ENCODE measurements at regions not wholly inside any gene's neighbourhood (a gene's known extent, or its start where the extent isn't known, plus 50 kb on each side); places are given as distances from the start of the nearest gene placed in this dataset.
A peak's percentile ranks its signal among the peaks of the same experiment; 100 is the strongest.

GRCh38 chr9:107213561-107214028 lies 69.5 kb upstream of the RAD23B start:
- peak; percentile 7 for DNase-seq

DNA sequence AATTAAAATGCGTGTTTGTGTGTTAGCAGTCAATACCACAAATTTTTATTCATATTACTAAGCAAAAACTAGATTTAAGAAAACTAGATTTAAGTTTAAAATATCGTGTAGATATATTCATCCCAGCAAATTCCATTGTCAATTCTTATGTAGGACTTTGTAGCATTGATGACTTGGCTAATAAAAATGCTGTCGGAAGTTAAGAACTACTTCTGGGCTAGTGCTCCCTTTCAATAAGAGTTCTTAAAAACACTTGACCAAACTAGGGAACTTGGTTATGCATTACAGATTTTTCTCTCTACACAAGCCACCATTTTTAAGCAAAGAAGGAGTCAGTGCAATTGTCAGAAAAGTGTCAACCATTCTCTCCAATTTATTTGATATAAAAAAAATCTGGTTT lies 68.7 kb upstream of the RAD23B start:
- no peak for DNase-seq

DNA sequence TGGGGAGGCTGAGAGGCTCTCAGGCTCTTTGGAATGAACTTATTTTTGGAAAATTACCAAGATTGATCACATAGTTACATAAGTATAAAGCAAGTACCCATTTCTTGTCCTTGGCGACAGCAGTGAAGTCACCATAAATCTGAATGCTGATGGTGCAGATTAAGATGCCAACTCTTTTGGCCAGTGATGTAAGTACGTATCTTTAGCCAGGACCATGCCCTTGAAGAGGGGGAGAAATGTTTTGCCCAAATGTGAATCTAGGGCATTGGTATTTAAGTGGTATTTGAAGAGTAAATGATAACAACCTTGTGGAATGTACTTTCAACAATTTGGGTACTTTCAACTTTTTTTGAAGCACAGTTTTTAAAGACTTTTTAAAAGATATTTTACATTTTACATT lies 68.2 kb upstream of the RAD23B start:
- DNase-seq = no peak

DNA sequence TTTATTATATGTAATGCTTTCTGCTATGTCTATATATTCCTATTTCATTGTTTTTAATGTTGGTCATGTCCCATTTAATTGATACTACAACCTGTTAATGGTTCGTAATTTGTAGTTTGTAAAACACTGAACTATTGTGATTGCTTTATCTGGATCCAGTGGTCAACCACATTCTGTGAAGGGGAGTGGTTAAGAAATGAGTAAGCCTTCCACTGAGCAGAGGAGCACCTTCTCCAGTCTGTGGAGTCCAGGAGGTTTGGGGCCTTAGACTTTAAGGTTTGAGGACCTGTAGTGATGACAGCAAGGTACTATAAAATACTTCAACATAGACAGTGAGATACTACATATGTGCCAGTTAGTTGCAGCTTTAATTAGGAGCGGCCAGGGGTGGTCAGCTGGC lies 67.7 kb upstream of the RAD23B start:
- no peak for DNase-seq

DNA sequence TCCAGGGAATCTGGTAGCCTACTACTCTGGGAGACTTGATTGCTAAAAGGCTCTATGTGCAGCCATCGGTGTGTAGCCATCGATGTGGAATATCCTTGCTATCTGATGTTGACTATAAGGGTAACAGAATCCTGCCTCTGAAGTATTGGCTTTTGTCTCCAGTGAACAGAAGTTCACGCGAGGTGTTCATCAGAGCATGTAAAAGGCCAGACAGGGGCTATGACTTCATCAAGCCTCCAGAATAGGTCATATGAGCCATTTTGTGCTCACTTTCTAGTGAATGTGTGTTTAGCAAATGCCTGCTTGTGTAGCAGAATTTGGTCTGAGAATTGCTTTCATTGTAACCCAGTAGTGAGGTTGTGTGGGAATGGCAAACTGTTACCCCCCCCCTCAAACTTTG lies 66.8 kb upstream of the RAD23B start:
- DNase-seq = no peak

DNA sequence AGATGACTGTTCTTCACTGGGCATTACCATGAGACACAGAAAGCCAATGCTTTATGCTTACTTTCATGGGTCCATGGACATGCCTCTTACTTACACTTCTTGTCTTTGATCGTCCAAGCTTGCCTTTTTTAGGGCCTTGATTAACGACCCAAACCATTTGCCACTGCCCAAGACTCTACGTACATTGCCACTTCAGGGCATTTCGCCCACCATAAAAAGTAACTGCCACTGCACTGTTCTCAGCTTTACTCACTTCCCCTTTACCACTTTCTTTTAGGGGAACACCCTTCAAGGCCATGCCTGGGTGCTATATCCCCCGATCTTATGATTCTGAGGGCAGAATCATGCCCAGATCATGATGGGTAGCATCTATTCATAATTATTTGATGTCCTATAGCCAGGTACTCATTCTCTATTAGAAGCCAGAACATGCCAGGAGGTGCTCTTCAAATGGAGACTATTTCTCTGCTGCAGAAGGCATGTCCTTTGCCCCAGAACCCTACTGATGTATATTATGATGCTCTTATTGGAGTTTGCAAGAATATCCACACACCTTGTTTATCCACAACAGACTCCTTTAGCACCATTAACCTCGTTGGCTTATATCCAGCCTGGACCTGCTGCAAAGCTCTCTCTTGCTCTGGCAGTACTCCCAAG lies 64.1 kb upstream of the RAD23B start:
- no peak for DNase-seq

DNA sequence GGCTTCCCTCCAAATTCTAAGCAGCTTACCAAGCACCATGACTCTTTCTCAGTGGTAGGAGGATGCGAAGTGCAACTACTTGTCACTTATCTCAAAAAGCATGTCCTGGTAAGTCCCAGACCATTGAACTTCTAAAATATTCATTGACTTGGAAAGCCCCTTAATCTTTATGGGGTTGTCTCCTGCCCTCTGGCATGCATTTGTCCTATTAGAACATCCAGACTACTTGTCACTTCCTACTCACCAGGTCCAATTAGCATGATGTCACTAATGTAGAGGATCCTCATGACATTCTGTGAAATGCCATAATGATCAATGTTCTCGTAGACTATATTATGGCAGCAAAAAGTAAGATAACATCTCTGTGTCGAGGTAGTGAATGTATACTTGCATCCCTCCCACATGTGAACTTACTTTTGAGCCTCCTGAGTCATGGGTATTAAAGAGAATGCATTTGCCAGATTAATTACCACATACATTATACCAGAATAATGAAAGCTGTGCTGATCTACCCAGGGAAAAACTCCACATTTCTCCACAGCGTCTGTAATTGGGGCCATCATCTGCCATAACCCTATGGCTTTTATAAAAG lies 63.5 kb upstream of the RAD23B start:
- no peak for DNase-seq

- DNase-seq = no peak
Observed at GRCh38 chr9:107221321-107221720, 61.8 kb upstream of the RAD23B start.

DNA sequence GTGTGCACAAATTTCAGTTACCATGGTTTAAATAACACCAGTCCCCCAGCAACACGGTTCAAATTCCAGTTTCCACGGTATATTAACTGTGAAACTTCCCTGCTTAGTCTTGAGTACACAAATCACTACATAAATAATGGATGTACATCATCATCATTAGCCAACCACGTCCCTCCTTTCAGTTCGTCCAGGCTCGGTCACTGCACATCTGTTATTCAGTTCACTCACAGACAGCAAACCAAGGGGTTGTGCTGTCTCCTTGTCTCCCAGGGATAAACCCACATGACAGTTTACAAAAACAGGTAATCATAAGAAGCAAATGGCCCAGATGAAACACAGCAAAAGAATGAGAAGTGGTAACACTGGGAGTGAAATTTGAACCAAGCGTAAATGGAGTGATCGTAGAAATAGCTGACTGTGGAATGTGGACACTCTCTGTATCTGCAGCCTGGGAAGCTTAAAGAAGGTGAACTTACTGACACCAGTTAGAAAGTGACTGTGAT lies 61.0 kb upstream of the RAD23B start:
- no peak for DNase-seq

- no peak for DNase-seq
Observed at GRCh38 chr9:107223381-107223780, 59.7 kb upstream of the RAD23B start.

DNA sequence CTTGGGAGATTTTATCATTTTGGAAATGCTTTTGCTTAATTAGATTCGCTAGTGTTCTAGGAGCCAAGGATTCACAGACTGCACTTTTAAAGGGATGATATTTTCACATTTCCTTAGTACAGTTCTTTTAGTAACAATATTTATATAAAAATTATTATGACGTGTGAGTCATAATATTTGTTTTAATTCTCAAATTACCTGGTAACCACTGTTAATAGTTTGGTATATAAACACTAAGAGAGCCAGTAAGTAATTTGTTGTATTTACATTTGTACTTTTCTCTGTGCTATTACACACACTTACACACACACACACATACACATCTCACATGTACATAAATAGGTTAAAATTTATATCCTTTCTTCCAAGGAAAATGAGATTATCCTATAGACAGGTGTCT lies 58.8 kb upstream of the RAD23B start:
- DNase-seq = no peak

DNA sequence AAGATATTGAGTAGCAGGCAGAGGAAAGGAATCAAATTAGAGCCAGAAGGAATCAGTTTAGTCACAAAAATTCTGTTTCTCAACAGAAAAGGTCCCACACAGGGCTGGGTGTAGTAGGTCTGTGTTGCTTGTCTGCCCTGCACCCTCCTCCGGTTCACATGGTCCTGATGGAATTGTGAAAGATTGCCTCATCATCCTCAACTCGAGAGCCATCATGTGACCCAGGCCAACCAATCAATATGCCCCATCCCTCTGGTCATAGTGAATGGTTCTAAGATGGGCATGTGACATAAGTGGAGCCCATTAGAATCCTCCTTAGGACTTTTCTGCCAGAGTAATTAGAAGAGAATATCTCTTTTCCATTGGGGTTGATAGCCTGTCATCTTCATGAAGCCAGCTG lies 56.7 kb upstream of the RAD23B start:
- no peak for DNase-seq

DNA sequence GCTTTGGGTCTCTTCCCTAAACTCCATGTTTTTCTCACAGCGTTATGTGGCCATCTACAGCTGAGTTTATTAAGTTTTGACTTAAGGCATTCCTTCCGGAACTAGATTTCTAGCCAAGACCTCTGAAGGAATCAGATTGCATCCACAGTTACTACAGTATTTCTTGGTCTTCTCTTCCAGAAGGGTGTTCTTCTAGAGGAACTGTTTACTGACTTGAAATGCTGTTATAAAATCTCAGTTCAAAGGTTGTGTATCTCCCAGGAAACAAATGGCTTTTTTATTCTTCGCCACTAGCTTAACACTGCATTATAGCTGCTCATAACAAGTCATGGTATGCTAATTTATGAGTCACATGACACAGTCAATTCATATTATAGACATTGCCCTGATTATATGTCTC lies 55.3 kb upstream of the RAD23B start:
- DNase-seq = no peak

GRCh38 chr9:107228496-107229039 lies 54.5 kb upstream of the RAD23B start:
- DNase-seq = no peak

DNA sequence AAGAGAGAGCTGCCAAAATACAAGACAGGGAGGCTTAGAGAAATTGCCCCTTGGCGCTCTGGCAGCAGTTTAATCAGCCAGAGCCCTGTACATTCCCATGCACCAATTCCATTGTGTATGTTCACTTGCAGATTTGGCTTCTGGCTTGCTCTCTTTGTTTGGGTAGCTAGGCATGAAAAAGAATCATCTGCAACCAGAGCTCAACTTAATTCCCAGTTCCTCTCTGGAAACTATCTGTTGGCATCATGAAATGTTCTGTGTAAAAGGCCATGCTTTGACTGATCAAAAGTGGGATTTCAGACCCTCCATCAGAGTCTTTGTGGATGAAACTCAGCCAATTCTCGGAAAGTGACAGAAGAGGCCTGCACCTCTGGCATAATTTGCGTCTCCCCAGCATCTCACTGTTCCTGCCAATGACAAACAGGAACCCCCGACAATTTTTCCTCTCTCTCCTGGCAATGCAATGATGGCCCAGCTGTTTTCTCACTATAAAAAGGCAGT lies 53.8 kb upstream of the RAD23B start:
- DNase-seq = no peak

Data from hematopoietic multipotent progenitor cell treated with erythropoietin and hydrocortisone succinate and interleukin-3 and kit ligand, for 8 days (in vitro differentiated cells).